Astrocyte of the hippocampus (primary cell): ENCODE measurements at regions not wholly inside any gene's neighbourhood (a gene's known extent, or its start where the extent isn't known, plus 50 kb on each side); places are given as distances from the start of the nearest gene placed in this dataset.

Experiments used
- DNase-seq: peaks from one replicate; pipeline ENCODE4 v3.0.0; 2011; ENCODE audit warnings: low read depth, low spot score

DNA sequence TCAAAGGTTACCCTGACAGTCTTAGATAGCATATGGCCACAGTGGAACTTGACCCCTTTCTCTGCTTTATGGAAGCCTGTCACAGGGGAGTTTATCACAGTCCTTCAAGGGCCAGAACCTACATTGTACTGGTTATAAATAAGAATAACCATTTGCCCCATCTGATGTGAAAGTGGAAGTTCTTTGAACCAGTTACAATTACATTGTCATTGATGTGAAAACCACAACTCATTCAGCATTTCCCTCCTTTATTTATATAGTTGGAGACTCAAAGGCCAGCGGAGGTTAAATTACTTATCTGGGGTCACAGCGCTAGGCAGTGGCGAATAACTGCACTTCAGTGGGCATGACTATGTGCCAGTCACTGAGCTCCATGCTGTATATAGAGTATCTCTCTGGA lies 60.5 kb upstream of the TBC1D5 start:
- DNase-seq, result no peak

DNA sequence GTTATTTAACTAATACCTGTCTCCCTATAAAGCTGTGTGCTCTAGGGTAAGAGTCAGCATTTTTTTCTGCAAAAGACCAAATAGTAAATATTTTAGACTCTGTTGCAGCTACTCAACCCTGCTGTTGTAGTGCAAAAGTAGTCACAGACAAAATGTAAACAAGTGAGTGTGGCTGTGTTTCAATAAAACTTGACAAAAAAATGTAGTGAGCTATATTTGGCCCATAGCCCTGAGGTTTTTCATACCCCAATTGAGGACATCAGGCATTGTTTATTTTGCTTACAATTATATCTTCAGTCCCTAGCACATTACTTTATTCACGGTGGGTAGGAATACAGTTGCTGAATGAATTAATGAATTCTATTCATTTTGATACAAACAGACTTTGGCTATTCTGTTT lies 58.7 kb upstream of the TBC1D5 start:
- no peak for DNase-seq

DNA sequence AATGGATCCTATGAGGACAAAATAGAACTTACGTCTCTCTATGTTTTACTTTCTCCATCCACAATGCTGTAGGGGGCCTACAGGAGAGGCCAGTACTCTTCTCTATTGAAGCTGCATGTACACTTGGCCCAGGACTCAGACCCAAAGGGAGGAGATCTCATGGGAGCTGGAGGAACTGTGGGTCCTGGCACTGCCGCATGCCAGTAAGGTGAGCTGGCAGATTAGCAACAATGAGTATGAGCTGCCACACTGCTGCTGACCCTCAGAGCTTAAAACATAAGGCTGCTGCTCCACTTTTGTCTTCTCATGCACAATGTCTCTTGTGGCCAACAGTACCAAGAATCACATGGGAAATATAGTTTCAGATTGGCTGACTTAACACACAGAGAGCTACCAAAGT lies 57.8 kb upstream of the TBC1D5 start:
- DNase-seq, result peak; percentile 68

DNA sequence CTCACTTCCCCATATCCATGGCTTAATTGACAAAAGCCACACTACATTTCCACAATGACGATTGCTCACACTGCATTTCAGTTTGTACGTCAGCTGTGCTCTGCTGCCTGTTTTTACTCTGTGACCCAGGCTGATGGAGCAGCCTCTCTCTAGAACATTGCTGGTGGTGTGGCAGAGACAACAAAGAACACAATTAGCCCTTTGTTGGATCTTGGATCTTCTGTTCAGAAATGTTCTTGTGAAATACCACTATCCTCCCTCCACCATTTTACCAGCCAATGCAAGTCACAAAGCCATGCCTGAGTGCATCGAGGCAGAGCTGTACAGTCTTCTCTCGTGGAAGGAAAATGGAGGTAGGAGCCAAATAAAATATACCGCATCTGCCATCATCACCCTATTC lies 56.9 kb upstream of the TBC1D5 start:
- DNase-seq, result no peak

DNA sequence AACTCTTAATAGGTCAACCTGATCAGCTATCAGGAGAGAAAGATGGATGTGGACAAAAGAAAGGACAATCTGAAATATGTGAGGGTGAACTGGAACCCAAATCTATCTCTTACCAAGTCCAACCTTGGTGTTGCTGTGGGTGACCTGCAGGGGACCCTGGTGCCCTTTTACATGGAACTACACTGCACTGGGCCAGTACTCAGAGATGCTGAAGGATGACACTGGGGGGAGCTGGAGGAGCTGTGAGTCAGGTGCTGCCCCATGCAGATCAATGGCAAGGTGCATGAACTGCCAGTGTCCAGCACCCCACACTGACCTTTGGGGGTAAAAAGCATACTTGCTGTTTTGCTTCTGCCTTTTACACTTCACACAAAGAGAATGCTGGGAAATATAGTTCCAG lies 55.6 kb upstream of the TBC1D5 start:
- DNase-seq, result no peak

DNA sequence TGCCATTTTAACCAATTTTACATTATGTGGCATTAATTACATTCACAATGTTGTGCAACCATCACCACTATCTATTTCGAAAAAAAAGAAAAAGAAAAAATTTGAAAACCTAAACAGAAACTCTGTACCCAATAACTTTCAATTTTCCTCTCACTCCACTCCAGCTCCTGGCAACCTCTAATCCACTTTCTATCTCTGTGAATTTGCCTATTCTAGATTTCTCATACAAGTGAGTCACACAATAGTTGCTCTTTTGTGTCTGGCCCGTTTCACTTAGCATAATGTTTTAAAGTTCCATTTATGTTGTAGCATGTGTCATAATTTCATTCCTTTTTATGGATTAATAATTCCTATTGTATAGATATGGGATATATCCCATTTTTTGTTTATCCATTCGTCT lies 53.3 kb upstream of the TBC1D5 start:
- DNase-seq, result no peak

DNA sequence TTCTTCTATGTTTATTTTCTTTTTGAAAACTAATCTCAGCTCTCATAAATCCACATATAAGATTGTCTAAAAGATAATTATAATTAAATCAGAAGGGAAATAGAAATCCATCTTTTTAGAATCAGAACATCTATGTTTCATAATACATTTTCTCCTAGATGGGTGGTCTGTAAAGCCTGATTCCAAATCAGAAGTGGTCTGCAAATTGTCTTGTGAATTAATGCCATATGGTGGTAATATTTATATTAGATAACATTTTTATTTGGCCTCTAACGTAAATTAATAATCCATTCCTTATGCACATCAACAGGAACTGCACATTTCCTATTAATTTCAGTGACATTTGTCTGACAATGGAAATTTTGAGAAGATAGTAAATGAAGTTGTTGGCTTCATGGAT lies 52.8 kb upstream of the TBC1D5 start:
- no peak for DNase-seq

DNA sequence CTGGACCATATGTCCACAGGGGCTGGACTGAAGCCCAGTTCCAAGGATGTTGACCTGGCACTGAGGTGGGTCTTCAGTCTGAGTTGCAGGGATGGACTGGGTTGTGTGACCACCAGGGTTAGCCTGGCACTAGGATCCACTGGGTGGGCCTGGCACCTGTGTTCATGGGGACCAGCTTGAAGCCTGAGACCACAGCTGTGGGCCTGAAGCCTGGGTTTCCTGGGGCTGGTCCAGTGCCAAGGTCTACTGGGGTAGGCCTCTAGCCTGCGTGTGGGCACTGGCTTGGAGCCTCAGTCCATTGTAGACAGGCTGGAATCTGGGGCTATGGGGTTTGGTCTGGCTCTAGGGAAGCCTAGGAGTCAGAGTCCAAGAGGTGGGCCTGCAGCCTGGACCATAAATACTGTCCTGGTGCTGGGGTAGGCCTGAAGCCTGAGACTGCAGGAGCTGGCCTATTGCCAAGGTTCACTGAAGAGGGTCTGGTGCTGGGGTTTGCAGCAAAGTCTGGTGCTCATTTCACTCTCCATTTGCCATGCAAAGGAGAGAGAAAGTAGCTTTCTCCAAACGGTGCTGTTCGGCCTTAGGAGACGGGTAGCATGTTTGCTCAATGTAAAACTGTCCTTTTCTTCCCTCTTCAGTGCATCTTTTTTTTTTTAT lies 51.2 kb upstream of the TBC1D5 start:
- no peak for DNase-seq
